Heart left ventricle (tissue), 13 donors: ENCODE measurements at regions not wholly inside any gene's neighbourhood (a gene's known extent, or its start where the extent isn't known, plus 50 kb on each side); places are given as distances from the start of the nearest gene placed in this dataset.

Experiments
- CTCF ChIP-seq, 12 donors: fragments of 200-600 bp; sonication (generic) in 4 of 12; IDR thresholded peaks; one replicate each; pipeline versions ENCODE4 v1.5.0 to v1.8.0; 2018 to 2022; ENCODE audit warnings: antibody characterized with exemption in 12 of 12, mild to moderate bottlenecking in 5 of 12
- POLR2A ChIP-seq, 2 donors: fragments of 450-650 bp; IDR thresholded peaks; one replicate each; pipeline ENCODE4 v1.6.1; 2017; ENCODE audit warnings: antibody characterized with exemption in 2 of 2, mild to moderate bottlenecking in 2 of 2, moderate library complexity in 2 of 2
- donor health status: ischemic (EF 13 %, LVEDD 7.1; RV severe dilation, severe dysfunction).
- donor health status: DM: no; HTN: yes; CAD: no.
- donor health status: DM: no; HTN: no; CAD: no.
- donor health status: ischemic (EF 25% LVEDD 6.9; RV normal size, moderate dysfunction).
- donor health status: ischemic (EF 25% LVEDD 5.7; RV mildly dilated, moderate dysfunction).
- donor health status: ischemic (EF 35%, LVEDD 5.7; RV mildly dilated, moderate dysfunction).
- donor health status: nonischemic (EF 11% LVEDD 7.7; RV severe dilation, severe dysfunction).
- donor health status: DM: yes; HTN: yes; CAD: no.
- donor health status: PGD.
- donor health status: ischemic (EF 29% LVEDD 5.4; RV normal size, mild dysfunction).
- donor health status: nonischemic (EF 23%, LVEDD 6.1; RV moderate dilation, normal function).

DNA sequence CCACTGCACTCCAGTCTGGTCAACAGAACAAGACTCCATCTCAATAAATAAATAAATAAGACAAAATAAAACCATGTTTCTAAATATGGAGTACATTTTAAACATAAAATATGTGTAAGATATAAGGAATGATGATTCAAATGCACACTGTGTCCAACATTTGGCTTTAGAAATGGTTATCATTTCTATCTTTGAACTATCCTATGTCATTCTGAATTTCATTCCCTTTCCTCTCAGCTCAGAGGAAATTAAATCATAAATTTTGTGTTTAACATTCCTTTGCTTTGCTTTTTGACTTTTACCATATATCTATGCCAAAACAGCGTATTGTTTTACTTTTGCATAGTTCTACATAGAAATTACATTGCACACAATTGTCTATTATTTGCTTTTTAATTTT, 130.9 kb downstream of the GNAT3 start:
- no peak for TF ChIP-seq POLR2A (IDR thresholded peaks at IDR 0.05)
- TF ChIP-seq CTCF (IDR thresholded peaks at IDR 0.05), result no peak
